Muscle layer of duodenum (tissue), 2 donors: ENCODE measurements at regions not wholly inside any gene's neighbourhood (a gene's known extent, or its start where the extent isn't known, plus 50 kb on each side); places are given as distances from the start of the nearest gene placed in this dataset.

Experiments
- H3K27ac ChIP-seq: one replicate; pipeline ENCODE4 v1.7.0; 2013; ENCODE audit warnings: mild to moderate bottlenecking, low read length
- H3K27me3 ChIP-seq: one replicate; pipeline ENCODE4 v1.7.0; 2013; ENCODE audit warnings: low read depth, mild to moderate bottlenecking, control low read depth, low read length
- H3K36me3 ChIP-seq, 2 donors: one replicate each; pipeline ENCODE4 v1.7.0; 2013; ENCODE audit warnings: low read length in 2 of 2, control low read depth in 1 of 2, mild to moderate bottlenecking in 1 of 2; ENCODE audit not compliant: insufficient read depth in 2 of 2, control insufficient read depth in 1 of 2
- H3K4me1 ChIP-seq, 2 donors: one replicate each; pipeline ENCODE4 v1.7.0; 2013; ENCODE audit warnings: low read length in 2 of 2, mild to moderate bottlenecking in 2 of 2, control low read depth in 1 of 2, moderate library complexity in 1 of 2; ENCODE audit not compliant: insufficient read depth in 2 of 2, control insufficient read depth in 1 of 2
- H3K4me3 ChIP-seq, 2 donors: one replicate each; pipeline ENCODE4 v1.7.0; 2013; ENCODE audit warnings: low read length in 2 of 2, low read depth in 1 of 2, mild to moderate bottlenecking in 1 of 2
- H3K9me3 ChIP-seq, 2 donors: one replicate each; pipeline ENCODE4 v1.7.0; 2013; ENCODE audit warnings: low read length in 2 of 2, control low read depth in 1 of 2, mild to moderate bottlenecking in 1 of 2; ENCODE audit not compliant: control insufficient read depth in 1 of 2
- donor health status: healthy.

DNA sequence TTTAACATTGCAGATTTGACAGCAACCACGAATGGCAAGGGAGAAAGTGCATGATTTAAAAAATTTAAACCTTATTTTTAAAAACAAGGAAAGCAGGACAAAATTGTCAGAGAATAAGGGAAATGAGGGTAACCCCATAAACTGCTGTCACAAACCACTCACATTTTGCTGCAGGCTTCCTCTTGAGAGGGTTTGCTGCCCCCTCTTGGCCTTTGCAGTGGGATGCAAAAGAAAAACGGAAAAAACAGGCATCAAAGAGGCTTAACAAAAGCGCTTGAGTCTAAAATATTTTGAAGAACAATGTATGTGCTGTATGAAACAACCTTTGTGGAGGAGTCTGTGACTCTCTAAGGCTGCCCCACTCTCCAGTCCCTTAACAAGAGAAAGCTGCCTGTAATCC, 91.6 kb downstream of the TMX3 start:
- H3K4me3 ChIP-seq = no peak overlapping the region
- no peaks in the 10 kb centered on the region for H3K9me3 ChIP-seq
- no peaks in the 10 kb centered on the region for H3K4me1 ChIP-seq

DNA sequence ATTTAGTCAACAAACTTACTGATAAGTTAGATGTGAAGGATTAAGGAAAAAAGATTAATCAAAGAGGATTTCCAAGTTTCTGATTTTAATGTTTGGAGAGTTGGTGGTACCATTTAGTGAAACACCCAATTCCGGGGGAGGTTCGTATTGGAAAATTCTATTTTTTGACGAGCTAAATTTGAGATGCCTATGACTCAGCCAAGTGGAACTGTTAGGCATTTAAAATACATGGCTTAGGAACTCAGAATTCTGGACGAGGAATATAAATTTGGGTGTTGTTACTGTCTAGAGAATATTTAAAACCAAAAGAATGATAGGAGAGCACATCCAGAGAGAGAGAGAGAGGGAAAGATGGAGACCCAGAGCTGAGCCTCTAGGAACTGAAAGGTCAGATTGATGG, 103.6 kb downstream of the TMX3 start:
- Histone ChIP-seq H3K27me3 (no peaks in the 10 kb centered on the region), H3K9me3 (no peaks in the 10 kb centered on the region), H3K4me1 (no peaks in the 10 kb centered on the region), H3K4me3 (no peak overlapping the region), H3K36me3 (no peaks in the 10 kb centered on the region), H3K27ac (no peak overlapping the region)

More for the DNA sequence above, 91.6 kb downstream of the TMX3 start:
- H3K27me3 ChIP-seq = no peaks in the 10 kb centered on the region
- H3K36me3 ChIP-seq = no peaks in the 10 kb centered on the region
- H3K27ac ChIP-seq = no peak overlapping the region

DNA sequence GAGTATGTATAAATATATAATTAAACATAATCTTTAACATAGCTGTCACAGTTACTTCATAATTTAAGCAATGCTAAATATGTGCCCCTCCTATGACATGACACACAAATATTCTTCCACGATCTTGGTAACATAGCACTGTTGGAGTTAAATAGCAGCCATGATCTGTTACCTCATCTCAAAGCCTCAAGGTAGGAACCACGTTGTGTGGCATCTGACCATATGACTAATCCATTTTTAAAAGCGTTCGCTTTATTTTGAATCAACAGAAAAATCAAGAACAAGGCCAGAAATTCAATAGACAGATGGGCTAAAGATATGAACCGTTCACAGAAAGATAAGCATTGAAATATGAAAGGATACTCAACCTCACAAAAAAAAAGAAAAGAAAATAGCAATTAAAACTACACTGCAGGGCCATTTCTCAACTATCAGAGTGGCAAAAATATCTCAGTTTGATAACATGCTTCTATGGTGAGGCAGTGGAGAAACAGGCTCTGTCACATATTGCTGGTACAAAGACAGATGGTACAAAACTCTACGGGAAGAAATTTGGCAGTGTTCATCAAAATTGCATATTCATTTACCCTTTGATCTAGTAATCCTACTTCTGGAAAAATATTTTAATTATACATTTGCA, 105.9 kb downstream of the TMX3 start:
- Histone ChIP-seq H3K9me3 (no peaks in the 10 kb centered on the region), H3K27ac (no peak overlapping the region), H3K4me1 (no peaks in the 10 kb centered on the region), H3K36me3 (no peaks in the 10 kb centered on the region), H3K4me3 (no peak overlapping the region), H3K27me3 (no peaks in the 10 kb centered on the region)

DNA sequence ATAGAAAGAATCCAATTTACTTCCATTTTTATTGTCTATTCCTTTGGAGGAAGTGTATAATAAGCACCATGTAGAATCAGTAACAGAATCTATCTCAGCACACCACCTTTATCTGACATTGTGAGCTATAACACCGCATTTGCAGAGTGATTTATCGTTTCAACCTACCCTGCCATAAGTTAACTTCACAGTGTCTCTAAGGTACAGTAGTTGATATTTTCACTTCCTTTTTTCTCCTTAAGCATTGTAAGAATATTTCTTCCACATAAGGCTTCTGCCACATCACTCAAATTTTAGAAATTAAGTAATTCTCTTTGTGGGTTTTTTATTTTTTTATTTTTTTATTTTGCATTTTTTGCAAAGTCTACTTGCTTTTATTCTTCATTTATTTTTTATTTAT, 107.1 kb downstream of the TMX3 start:
- no peaks in the 10 kb centered on the region for H3K36me3 ChIP-seq
- H3K4me1 ChIP-seq = no peaks in the 10 kb centered on the region
- no peaks in the 10 kb centered on the region for H3K27me3 ChIP-seq
- no peak overlapping the region for H3K27ac ChIP-seq
- H3K9me3 ChIP-seq = no peaks in the 10 kb centered on the region
- no peak overlapping the region for H3K4me3 ChIP-seq

DNA sequence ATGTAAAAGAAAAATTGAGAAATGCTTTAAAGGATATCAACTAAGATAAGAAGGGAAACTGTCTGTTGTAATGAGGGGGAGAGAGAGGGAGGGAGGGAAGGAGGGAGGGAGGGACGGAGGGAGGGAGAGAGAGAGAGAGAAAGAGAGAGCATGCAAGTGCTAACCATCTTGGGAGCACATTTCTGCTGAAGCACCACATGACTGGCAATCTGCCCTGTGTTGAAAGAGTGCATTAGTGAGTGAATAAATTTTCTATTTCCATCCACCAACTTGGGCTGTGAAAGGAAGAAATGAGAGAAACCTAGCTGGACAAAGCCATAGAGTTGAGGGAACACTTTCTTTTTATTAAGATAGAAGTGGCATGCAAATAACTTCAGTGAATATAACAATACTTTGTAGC, 110.7 kb downstream of the TMX3 start:
- H3K4me3 ChIP-seq = no peak overlapping the region
- no peaks in the 10 kb centered on the region for H3K27me3 ChIP-seq
- no peaks in the 10 kb centered on the region for H3K4me1 ChIP-seq
- H3K27ac ChIP-seq = no peak overlapping the region
- H3K36me3 ChIP-seq = no peaks in the 10 kb centered on the region
- no peaks in the 10 kb centered on the region for H3K9me3 ChIP-seq

DNA sequence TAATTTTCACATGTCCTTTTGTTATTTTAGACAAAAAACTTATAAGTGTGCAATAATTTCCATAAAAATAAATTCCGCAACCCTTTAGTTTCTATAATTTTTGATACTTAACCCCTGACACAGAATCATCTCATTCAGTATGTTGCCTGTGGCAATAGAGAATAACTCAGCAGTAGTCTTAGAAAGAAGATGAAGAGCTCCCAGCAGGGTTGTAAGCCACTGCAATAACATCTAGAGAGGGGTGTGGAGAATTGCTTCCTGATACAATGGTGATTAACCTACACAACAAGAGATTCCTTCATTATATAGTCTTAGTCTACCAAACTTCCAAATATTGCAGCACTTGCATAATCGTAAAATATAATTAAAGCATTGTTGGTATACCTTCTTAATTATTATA, 118.9 kb downstream of the TMX3 start:
- H3K4me1 ChIP-seq = no peaks in the 10 kb centered on the region
- no peaks in the 10 kb centered on the region for H3K9me3 ChIP-seq
- H3K27ac ChIP-seq = no peak overlapping the region
- no peaks in the 10 kb centered on the region for H3K27me3 ChIP-seq
- no peak overlapping the region for H3K4me3 ChIP-seq
- H3K36me3 ChIP-seq = no peaks in the 10 kb centered on the region

DNA sequence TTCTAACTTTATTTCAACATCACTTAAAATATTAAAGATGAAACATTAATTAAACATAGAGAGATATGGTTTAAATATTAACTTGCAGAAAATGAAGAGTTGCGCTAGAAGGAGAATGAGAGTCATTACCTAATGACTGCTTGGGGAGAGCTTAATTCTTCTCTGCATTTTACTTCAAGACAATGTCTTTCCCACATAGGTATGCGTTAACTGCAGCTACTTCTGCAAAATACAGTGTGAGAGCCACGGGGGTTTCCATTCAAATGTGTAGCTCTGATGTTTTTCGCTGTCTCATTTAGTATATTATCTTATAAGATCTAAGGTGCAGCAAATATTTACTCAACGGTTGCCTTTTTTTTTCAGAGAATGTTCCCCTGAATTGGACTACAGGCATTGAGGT, 126.7 kb downstream of the TMX3 start:
- no peak overlapping the region for H3K27ac ChIP-seq
- no peak overlapping the region for H3K4me3 ChIP-seq
- H3K27me3 ChIP-seq = no peaks in the 10 kb centered on the region
- H3K36me3 ChIP-seq = no peaks in the 10 kb centered on the region
- no peaks in the 10 kb centered on the region for H3K4me1 ChIP-seq
- no peaks in the 10 kb centered on the region for H3K9me3 ChIP-seq

DNA sequence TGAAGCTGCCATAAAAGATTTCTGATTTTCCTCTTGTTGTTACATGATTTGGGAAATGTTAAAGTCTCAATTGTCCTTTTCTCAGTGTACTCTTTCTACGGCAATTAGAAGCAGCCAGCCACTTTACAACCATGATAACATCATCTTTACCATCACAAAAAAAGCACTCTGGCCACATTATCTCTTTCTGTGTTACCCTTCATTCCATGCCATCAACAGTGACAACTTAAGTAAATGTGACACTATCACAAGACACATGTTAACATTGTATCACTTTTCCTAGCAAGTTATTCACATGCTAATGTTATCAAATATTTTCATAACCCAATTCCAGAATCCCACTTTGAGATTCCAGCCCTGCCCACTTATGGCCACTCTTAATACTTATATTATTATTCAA, 131.2 kb downstream of the TMX3 start:
- Histone ChIP-seq H3K27ac (no peak overlapping the region), H3K27me3 (no peaks in the 10 kb centered on the region), H3K4me3 (no peak overlapping the region), H3K36me3 (no peaks in the 10 kb centered on the region), H3K4me1 (no peaks in the 10 kb centered on the region), H3K9me3 (no peaks in the 10 kb centered on the region)

DNA sequence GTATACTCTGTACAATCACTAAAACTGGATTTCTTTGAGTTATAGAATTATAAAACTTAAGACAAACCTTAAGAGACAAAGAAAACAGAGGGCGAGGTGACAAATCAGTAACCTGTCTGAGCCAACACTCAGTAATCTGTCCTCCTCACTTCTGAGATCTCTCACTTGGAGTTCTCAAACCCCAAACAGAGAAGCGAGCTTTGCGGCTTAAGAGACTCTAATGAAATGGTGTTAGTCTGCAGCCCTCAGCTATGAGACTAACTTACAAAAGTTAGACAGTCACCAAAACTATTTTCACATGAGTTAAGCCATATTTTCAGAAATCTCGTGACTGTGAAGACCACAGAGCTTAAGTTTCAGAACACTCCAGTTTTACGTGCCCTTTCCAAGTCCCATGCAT, 140.6 kb downstream of the TMX3 start:
- no peak overlapping the region for H3K27ac ChIP-seq
- no peaks in the 10 kb centered on the region for H3K4me1 ChIP-seq
- peaks cover 0 to 6% of the 10 kb centered on the region in 2 donors for H3K9me3 ChIP-seq
- no peak overlapping the region for H3K4me3 ChIP-seq
- no peaks in the 10 kb centered on the region for H3K27me3 ChIP-seq
- H3K36me3 ChIP-seq = no peaks in the 10 kb centered on the region

DNA sequence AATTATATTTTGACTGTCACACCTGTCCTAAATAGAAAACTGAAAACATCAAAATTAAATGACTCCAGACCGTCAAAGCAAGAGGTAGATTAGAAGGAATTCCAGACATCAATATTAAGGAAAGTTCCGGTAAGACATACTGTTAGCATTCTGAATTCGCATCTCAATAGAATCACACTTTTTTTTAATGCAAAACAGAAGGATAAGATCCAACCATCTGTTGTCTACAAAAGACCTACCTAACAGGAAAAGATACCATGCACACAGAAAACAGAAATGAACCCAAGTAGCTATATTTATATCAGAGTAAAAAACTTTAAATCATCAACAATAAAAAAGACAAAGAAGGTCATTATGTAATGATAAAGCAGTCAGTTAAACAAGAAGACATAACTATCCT, 145.0 kb downstream of the TMX3 start:
- H3K27ac ChIP-seq = no peak overlapping the region
- H3K9me3 ChIP-seq = peaks cover 0 to 6% of the 10 kb centered on the region in 2 donors
- H3K4me3 ChIP-seq = no peak overlapping the region
- no peaks in the 10 kb centered on the region for H3K27me3 ChIP-seq
- no peaks in the 10 kb centered on the region for H3K36me3 ChIP-seq
- no peaks in the 10 kb centered on the region for H3K4me1 ChIP-seq

DNA sequence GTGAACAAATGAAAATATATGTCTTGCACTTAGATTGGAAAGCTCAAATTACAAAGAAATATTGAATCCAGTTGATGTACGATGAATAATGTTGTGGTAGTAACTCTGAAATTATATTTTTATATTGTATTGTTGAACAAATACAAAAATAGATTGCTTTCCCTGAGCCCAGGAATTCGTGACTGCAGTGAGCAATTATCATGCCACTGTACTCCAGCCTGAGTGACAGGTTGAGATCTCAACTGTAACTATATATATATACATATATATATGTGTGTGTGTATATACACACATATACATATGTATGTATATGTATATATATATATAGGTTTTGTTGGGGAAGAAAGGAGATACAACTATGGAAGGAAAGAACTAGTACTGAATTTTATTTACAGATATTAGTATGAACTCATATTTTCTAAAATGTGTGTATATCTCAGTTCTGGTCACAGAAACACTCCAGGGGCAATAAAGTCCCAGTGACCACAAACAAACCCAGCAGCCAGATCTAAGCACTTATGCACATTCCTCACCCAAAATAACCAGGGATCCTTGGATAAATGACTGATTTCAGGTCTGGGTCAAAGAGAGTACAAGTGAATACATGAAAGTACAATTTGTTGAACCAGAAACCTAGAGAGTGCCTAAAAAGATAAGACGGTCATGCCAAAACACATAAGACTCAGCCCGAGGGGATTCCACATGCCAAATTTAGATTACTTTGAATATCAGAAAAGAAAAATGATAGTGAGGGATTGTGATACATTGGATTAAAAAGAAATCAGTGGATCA, 146.3 kb downstream of the TMX3 start:
- H3K9me3 ChIP-seq = peaks cover 0 to 6% of the 10 kb centered on the region in 2 donors
- no peak overlapping the region for H3K27ac ChIP-seq
- H3K27me3 ChIP-seq = no peaks in the 10 kb centered on the region
- H3K4me1 ChIP-seq = no peaks in the 10 kb centered on the region
- H3K36me3 ChIP-seq = no peaks in the 10 kb centered on the region
- no peak overlapping the region for H3K4me3 ChIP-seq

DNA sequence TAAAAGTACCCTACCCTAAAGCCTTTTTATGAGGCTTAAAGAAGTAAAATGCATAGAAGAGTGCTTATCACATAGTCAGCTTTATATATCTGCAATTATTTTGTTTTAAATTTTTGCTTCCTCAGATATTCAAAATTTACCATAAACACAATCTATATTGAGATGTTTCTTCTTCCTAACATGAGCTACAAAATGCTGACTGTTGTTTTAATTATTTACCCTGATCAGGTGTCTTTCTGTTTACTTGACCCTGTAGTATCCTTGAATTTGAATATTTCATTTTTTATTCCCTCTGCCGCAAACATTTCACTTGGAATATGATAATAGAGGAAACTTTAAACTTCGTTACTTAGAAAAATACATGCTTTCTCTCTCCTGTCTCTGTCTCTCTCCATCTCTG, 147.9 kb downstream of the TMX3 start:
- H3K27me3 ChIP-seq = no peaks in the 10 kb centered on the region
- H3K27ac ChIP-seq = no peak overlapping the region
- no peaks in the 10 kb centered on the region for H3K4me1 ChIP-seq
- peaks cover 0 to 1% of the 10 kb centered on the region in 2 donors for H3K9me3 ChIP-seq
- H3K36me3 ChIP-seq = no peaks in the 10 kb centered on the region
- H3K4me3 ChIP-seq = no peak overlapping the region
